Retinal pigment epithelial cell (primary cell): ENCODE measurements at regions not wholly inside any gene's neighbourhood (a gene's known extent, or its start where the extent isn't known, plus 50 kb on each side); places are given as distances from the start of the nearest gene placed in this dataset.

Experiments used
- DNase-seq: peaks from one replicate; pipeline ENCODE4 v3.0.0-alpha.2; 2010; ENCODE audit warnings: low read depth
- H3K4me3 ChIP-seq: 2 replicates; pipeline ENCODE4 v1.5.1; 2011; ENCODE audit warnings: mild to moderate bottlenecking, low read length, control low read depth, moderate library complexity
- CTCF ChIP-seq: conservative IDR thresholded peaks from 2 replicates; pipeline ENCODE4 v1.5.1; 2011; ENCODE audit warnings: low read depth, low read length, control low read depth, inconsistent platforms

GRCh38 chr5:110092955-110093785 lies 403.4 kb downstream of the MAN2A1 start:
- no peak for DNase-seq
- TF ChIP-seq CTCF = no peak
- no peak overlapping the region for H3K4me3 ChIP-seq

- no peak for DNase-seq
- no peak for TF ChIP-seq CTCF
- H3K4me3 ChIP-seq = no peak overlapping the region
Measured at GRCh38 chr5:110094109-110094508, 404.4 kb downstream of the MAN2A1 start.

GRCh38 chr5:110094548-110094947 lies 404.8 kb downstream of the MAN2A1 start:
- H3K4me3 ChIP-seq = no peak overlapping the region
- TF ChIP-seq CTCF = no peak
- DNase-seq = no peak

- DNase-seq = no peak
- no peak overlapping the region for H3K4me3 ChIP-seq
- no peak for TF ChIP-seq CTCF
Measured at GRCh38 chr5:110096419-110096818, 406.7 kb downstream of the MAN2A1 start.

- DNase-seq = no peak
- TF ChIP-seq CTCF = no peak
- no peak overlapping the region for H3K4me3 ChIP-seq
Measured at GRCh38 chr5:110099572-110099971, 409.8 kb downstream of the MAN2A1 start.

- DNase-seq = no peak
- H3K4me3 ChIP-seq = no peak overlapping the region
- no peak for TF ChIP-seq CTCF
Measured at GRCh38 chr5:110103081-110103480, 413.4 kb downstream of the MAN2A1 start.

DNA sequence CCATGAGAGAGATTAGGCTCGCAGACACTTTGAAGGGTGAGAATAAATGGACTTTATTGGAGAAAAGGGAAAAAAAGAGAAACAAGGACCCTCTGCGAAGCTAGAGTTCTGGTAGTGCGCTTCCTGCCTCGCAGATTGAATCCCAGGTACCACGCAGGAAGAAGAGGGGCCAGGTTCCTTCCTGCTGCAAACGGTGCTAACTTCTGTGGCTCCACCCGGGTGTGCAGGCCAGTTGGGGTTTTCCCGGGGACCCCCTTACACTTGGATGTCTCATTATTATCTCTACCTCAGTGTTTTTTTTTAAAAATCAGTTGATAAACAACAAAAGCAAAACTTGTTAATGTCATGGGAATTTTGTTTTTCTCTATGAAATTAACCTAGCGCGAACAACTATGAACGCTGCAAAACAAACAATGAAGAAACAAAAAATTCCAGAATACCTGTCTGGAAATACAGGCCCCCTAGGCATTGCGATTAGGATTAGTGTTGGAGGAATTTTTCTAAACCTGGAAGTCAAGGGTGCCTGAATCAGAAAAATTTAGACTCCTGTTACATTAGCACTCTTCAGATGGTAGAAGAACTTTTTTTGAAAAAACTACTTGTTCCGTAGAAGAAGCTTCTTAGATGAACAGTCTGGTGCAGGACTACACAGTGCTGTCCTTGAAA lies 414.5 kb downstream of the MAN2A1 start:
- DNase-seq = no peak
- no peak overlapping the region for H3K4me3 ChIP-seq
- TF ChIP-seq CTCF = no peak
